ENCODE measurements at regions not wholly inside any gene's neighbourhood (a gene's known extent, or its start where the extent isn't known, plus 50 kb on each side); places are given as distances from the start of the nearest gene placed in this dataset.

DNA sequence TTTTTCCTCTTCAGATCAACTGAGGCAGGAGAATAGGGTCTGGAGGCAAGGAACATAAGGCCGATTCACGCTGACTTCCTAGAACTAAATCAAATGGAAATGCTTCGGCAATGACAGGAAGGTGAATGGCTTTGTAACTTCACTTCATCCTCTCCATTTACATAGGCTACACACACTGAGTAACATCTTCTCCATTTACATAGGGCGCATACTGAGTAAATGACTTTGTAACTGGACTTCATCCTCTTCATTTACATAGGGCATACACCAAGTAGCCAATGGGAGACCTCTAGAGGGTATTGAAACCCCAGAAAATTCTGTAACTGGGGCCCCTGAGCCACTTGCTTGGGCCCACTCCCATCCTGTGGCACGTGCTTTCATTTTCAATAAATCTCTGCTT lies 71.0 kb upstream of the CPSF6 start:
- peak overlapping the region; percentile 8; the same call in 1 of the 2 replicates for H3K4me3 Mint-ChIP-seq
- ChIA-PET CTCF (interaction anchor here (1.2 to 2.7 kb wide), 3 partner anchors 12 to 86 kb away, joined by 3 to 25 read pairs (median 8); no protein-coding TSS in a partner anchor), POLR2A (interaction anchor here (0.9 to 1.0 kb wide), 2 partner anchors 9 to 12 kb away, joined by 3 read pairs; no protein-coding TSS in a partner anchor)
- no peak for DNase-seq (ENCODE audit: low spot score)
- peak; percentile 15 for ATAC-seq
- peaks cover 48% of the 10 kb centered on the region for H3K4me1 Mint-ChIP-seq
- no peaks in the 10 kb centered on the region for H3K27me3 Mint-ChIP-seq (ENCODE audit: low read depth)
- H3K36me3 Mint-ChIP-seq = no peaks in the 10 kb centered on the region
- no peak overlapping the region for H3K27ac Mint-ChIP-seq
- H3K9me3 Mint-ChIP-seq = no peaks in the 10 kb centered on the region
- TF ChIP-seq CBFB (CRISPR knock-in tag; IDR thresholded peaks at IDR 0.05; ENCODE audit: low read depth) (no peak), ZNF396 (CRISPR knock-in tag; IDR thresholded peaks at IDR 0.05; ENCODE audit: borderline replicate concordance) (no peak), NFE2L1 (CRISPR knock-in tag; IDR thresholded peaks at IDR 0.05) (no peak)

DNA sequence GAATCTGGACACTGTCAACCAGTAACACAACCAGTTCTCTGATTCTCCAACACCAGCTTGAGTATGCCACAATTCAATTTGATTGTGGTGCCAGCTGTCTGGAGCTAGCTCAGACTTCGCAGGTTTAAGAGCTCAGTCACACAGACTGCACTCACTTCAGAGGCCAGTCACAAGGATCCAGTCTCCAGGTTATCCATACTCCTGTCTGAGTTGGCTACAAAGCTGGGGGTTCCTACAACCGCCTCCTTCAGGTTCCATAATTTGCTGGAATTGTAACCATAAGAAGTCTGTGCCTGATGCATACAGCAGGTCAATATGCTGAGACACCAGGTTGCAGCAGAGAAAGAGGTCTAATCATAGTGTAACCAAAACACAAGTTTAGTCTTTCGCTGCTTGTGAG lies 70.5 kb upstream of the CPSF6 start:
- no peaks in the 10 kb centered on the region for H3K9me3 Mint-ChIP-seq
- H3K27me3 Mint-ChIP-seq (ENCODE audit: low read depth) = no peaks in the 10 kb centered on the region
- POLR2A ChIA-PET = interaction anchor here (1.0 kb wide), 1 partner anchor 13 kb away, joined by 3 read pairs; no protein-coding TSS in a partner anchor
- ATAC-seq = peak; percentile 29; the same call in 1 of the 2 replicates
- H3K27ac Mint-ChIP-seq = peak overlapping the region; percentile 76
- TF ChIP-seq, protein P1, sequence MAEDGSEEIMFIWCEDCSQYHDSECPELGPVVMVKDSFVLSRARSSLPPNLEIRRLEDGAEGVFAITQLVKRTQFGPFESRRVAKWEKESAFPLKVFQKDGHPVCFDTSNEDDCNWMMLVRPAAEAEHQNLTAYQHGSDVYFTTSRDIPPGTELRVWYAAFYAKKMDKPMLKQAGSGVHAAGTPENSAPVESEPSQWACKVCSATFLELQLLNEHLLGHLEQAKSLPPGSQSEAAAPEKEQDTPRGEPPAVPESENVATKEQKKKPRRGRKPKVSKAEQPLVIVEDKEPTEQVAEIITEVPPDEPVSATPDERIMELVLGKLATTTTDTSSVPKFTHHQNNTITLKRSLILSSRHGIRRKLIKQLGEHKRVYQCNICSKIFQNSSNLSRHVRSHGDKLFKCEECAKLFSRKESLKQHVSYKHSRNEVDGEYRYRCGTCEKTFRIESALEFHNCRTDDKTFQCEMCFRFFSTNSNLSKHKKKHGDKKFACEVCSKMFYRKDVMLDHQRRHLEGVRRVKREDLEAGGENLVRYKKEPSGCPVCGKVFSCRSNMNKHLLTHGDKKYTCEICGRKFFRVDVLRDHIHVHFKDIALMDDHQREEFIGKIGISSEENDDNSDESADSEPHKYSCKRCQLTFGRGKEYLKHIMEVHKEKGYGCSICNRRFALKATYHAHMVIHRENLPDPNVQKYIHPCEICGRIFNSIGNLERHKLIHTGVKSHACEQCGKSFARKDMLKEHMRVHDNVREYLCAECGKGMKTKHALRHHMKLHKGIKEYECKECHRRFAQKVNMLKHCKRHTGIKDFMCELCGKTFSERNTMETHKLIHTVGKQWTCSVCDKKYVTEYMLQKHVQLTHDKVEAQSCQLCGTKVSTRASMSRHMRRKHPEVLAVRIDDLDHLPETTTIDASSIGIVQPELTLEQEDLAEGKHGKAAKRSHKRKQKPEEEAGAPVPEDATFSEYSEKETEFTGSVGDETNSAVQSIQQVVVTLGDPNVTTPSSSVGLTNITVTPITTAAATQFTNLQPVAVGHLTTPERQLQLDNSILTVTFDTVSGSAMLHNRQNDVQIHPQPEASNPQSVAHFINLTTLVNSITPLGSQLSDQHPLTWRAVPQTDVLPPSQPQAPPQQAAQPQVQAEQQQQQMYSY (CRISPR knock-in tag; IDR thresholded peaks at IDR 0.05) = 0 out of 2 replicates have a peak, but pooled peaks have one; percentile 25
- TF ChIP-seq TEAD1 (CRISPR knock-in tag; IDR thresholded peaks at IDR 0.05) = no peak
- no peak for DNase-seq (ENCODE audit: low spot score)
- no peaks in the 10 kb centered on the region for H3K36me3 Mint-ChIP-seq
- CTCF ChIA-PET = interaction anchor here (1.9 to 2.7 kb wide), 2 partner anchors 12 to 85 kb away, joined by 8 to 25 read pairs; no protein-coding TSS in a partner anchor
- peaks cover 49% of the 10 kb centered on the region for H3K4me1 Mint-ChIP-seq
- no peak overlapping the region for H3K4me3 Mint-ChIP-seq

DNA sequence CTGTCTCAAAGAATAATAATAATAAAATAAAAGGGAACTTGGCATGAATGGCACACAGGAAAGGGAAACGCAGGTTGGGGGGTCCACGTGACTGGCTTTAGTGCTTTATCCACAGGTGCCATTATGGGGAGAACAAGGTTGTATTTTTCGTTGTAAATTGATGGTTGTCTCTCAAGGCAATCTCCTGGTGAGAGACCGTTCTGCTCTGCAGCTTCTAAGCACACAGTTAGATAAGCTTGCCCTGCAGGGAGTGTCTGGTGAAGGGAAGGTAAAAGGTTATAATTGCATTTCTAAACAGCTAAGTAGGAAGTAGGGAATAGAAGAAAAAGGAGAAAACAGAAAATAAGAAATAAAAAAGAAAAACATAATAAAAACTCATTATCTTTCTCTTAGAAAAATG lies 69.1 kb upstream of the CPSF6 start:
- Mint-ChIP-seq H3K4me3 (no peak overlapping the region), H3K27me3 (ENCODE audit: low read depth) (no peaks in the 10 kb centered on the region; the same call in 1 of the 2 replicates), H3K36me3 (peaks cover 3% of the 10 kb centered on the region; the same call in 1 of the 2 replicates), H3K9me3 (peaks cover 4% of the 10 kb centered on the region), H3K4me1 (peaks cover 52% of the 10 kb centered on the region), H3K27ac (no peak overlapping the region)
- DNase-seq (ENCODE audit: low spot score) (no peak), ATAC-seq (no peak)
- TF ChIP-seq, protein P2, sequence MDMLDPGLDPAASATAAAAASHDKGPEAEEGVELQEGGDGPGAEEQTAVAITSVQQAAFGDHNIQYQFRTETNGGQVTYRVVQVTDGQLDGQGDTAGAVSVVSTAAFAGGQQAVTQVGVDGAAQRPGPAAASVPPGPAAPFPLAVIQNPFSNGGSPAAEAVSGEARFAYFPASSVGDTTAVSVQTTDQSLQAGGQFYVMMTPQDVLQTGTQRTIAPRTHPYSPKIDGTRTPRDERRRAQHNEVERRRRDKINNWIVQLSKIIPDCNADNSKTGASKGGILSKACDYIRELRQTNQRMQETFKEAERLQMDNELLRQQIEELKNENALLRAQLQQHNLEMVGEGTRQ (CRISPR knock-in tag; IDR thresholded peaks at IDR 0.05) = 0 out of 2 replicates have a peak, but pooled peaks have one; percentile 6
- TF ChIP-seq ZNF317 (CRISPR knock-in tag; IDR thresholded peaks at IDR 0.05; ENCODE audit: borderline replicate concordance, low read depth) = no peak
- ChIA-PET POLR2A (no interaction called here), CTCF (interaction anchor here (5.1 kb wide), 1 partner anchor 14 kb away, joined by 28 read pairs; no protein-coding TSS in a partner anchor)

DNA sequence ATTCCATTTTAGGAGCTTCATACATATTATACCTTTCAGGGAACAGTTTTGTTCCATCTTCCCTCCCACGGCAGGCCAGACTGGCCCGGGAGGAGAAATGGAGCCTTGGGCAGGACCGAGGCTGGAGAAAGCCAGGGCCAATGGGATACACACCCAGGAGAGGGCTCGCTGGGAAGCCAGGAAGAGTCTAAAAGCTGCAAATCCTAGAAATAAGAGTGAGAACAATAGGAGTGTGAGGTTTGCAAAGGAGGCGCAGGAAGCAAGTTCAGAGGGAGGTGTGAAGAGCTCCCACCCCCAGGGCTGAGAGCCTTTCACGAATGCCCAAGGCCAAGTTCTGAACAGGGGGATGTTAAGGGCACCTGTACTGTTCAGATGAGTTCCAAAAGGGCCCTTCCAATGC lies 67.5 kb upstream of the CPSF6 start:
- Mint-ChIP-seq H3K36me3 (peaks cover 7% of the 10 kb centered on the region), H3K9me3 (peaks cover 15% of the 10 kb centered on the region), H3K4me1 (peaks cover 44% of the 10 kb centered on the region), H3K27me3 (ENCODE audit: low read depth) (no peaks in the 10 kb centered on the region; the same call in 1 of the 2 replicates), H3K4me3 (no peak overlapping the region), H3K27ac (peak overlapping the region; percentile 60; the same call in 1 of the 2 replicates)
- CTCF ChIA-PET = interaction anchor here (5.1 kb wide), 1 partner anchor 15 kb away, joined by 28 read pairs; no protein-coding TSS in a partner anchor
- ATAC-seq (no peak), DNase-seq (ENCODE audit: low spot score) (no peak)
- POLR2A ChIA-PET = no interaction called here
- TF ChIP-seq ZNF416 (CRISPR knock-in tag; IDR thresholded peaks at IDR 0.05) (no peak), ZNF121 (CRISPR knock-in tag; IDR thresholded peaks at IDR 0.05) (no peak)
- TF ChIP-seq, protein P3, sequence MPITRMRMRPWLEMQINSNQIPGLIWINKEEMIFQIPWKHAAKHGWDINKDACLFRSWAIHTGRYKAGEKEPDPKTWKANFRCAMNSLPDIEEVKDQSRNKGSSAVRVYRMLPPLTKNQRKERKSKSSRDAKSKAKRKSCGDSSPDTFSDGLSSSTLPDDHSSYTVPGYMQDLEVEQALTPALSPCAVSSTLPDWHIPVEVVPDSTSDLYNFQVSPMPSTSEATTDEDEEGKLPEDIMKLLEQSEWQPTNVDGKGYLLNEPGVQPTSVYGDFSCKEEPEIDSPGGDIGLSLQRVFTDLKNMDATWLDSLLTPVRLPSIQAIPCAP (CRISPR knock-in tag; IDR thresholded peaks at IDR 0.05) = no peak
- TF ChIP-seq, protein P4, sequence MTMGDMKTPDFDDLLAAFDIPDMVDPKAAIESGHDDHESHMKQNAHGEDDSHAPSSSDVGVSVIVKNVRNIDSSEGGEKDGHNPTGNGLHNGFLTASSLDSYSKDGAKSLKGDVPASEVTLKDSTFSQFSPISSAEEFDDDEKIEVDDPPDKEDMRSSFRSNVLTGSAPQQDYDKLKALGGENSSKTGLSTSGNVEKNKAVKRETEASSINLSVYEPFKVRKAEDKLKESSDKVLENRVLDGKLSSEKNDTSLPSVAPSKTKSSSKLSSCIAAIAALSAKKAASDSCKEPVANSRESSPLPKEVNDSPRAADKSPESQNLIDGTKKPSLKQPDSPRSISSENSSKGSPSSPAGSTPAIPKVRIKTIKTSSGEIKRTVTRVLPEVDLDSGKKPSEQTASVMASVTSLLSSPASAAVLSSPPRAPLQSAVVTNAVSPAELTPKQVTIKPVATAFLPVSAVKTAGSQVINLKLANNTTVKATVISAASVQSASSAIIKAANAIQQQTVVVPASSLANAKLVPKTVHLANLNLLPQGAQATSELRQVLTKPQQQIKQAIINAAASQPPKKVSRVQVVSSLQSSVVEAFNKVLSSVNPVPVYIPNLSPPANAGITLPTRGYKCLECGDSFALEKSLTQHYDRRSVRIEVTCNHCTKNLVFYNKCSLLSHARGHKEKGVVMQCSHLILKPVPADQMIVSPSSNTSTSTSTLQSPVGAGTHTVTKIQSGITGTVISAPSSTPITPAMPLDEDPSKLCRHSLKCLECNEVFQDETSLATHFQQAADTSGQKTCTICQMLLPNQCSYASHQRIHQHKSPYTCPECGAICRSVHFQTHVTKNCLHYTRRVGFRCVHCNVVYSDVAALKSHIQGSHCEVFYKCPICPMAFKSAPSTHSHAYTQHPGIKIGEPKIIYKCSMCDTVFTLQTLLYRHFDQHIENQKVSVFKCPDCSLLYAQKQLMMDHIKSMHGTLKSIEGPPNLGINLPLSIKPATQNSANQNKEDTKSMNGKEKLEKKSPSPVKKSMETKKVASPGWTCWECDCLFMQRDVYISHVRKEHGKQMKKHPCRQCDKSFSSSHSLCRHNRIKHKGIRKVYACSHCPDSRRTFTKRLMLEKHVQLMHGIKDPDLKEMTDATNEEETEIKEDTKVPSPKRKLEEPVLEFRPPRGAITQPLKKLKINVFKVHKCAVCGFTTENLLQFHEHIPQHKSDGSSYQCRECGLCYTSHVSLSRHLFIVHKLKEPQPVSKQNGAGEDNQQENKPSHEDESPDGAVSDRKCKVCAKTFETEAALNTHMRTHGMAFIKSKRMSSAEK (CRISPR knock-in tag; IDR thresholded peaks at IDR 0.05; ENCODE audit: borderline replicate concordance) = no peak
- TF ChIP-seq, protein P5, sequence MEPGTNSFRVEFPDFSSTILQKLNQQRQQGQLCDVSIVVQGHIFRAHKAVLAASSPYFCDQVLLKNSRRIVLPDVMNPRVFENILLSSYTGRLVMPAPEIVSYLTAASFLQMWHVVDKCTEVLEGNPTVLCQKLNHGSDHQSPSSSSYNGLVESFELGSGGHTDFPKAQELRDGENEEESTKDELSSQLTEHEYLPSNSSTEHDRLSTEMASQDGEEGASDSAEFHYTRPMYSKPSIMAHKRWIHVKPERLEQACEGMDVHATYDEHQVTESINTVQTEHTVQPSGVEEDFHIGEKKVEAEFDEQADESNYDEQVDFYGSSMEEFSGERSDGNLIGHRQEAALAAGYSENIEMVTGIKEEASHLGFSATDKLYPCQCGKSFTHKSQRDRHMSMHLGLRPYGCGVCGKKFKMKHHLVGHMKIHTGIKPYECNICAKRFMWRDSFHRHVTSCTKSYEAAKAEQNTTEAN (CRISPR knock-in tag; IDR thresholded peaks at IDR 0.05) = no peak
